ENCODE measurements at regions not wholly inside any gene's neighbourhood (a gene's known extent, or its start where the extent isn't known, plus 50 kb on each side); places are given as distances from the start of the nearest gene placed in this dataset.

DNA sequence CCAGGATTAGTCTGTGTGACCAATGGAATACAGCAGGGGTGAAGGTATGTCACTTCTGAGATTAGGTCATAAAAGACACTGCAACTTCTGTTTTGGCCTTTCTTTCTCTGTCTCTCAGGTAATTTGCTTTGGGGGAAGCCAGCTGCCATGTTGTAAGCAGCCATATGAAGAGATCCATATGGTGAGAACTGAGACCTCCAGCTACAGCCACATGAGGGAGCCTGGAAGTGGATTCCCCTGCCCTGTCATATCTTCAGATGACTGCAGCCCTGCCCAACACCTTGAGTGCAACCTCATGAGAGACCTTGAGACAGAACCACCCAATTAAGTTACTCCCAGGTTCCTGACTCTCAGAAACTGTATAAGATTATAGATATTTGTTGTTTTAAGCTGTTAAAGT, 70.1 kb upstream of the ESRRG start:
- H2BK15ac ChIP-seq (ENCODE audit: low read depth, low read length), result no peak overlapping the region
- H3K4me1 ChIP-seq (ENCODE audit: control insufficient read depth, insufficient read depth, low read length), result no peaks in the 10 kb centered on the region
- no peak overlapping the region for H4K8ac ChIP-seq (ENCODE audit: low read depth in 2 of 2, low read length in 2 of 2)
- H3K9ac ChIP-seq (ENCODE audit: low read depth, low read length), result no peak overlapping the region
- H4K5ac ChIP-seq (ENCODE audit: low read depth, low read length), result no peak overlapping the region
- no peaks in the 10 kb centered on the region for H3K79me1 ChIP-seq (ENCODE audit: low read depth in 1 of 2, low read length in 2 of 2)
- POLR2A ChIA-PET (ENCODE audit: unreplicated experiment), result no interaction called here
- no peak overlapping the region for H3K18ac ChIP-seq (ENCODE audit: low read depth, low read length)
- no peaks in the 10 kb centered on the region for H4K20me1 ChIP-seq (ENCODE audit: insufficient read depth, low read length)
- ATAC-seq (ENCODE audit: low read depth) (no peak), DNase-seq (no peak)
- H3K36me3 ChIP-seq (ENCODE audit: control insufficient read depth, insufficient read depth, low read length), result no peaks in the 10 kb centered on the region
- H3K56ac ChIP-seq (ENCODE audit: extremely low read depth, insufficient read depth, low read length), result no peak overlapping the region
- no peak overlapping the region for H3K4me3 ChIP-seq (ENCODE audit: insufficient read depth, low read depth, low read length)
- H2AK9ac ChIP-seq (replicated peaks; ENCODE audit: low read depth, low read length, poor library complexity), result no peak overlapping the region
- in situ Hi-C loops (cut with MboI; ENCODE audit: low sequenced_read_pairs) (no loop called here), dilution Hi-C loops (cut with HindIII; ENCODE audit: low sequenced_read_pairs, unreplicated experiment) (no loop called here), intact Hi-C loops (cut with micrococcal nuclease) (no loop called here)
- no peak overlapping the region for H3K23ac ChIP-seq (ENCODE audit: low read depth, low read length)
- H2AFZ ChIP-seq (replicated peaks; ENCODE audit: low read length, poor library complexity), result no peak overlapping the region
- CTCF ChIA-PET, result no interaction called here
- no peaks in the 10 kb centered on the region for H3K9me1 ChIP-seq (ENCODE audit: insufficient read depth, low read length)
- no peak overlapping the region for H2BK20ac ChIP-seq (ENCODE audit: low read depth, low read length)
- no peak overlapping the region for H3K14ac ChIP-seq (replicated peaks; ENCODE audit: low read depth, low read length)
- no peak overlapping the region for H2BK120ac ChIP-seq (ENCODE audit: low read depth, low read length)
- H3K27ac ChIP-seq (ENCODE audit: insufficient read depth, low read length), result no peak overlapping the region
- H2AK5ac ChIP-seq (ENCODE audit: low read depth, low read length), result no peak overlapping the region
- no peak overlapping the region for H2BK5ac ChIP-seq (ENCODE audit: low read depth, low read length, poor library complexity, severe bottlenecking)
- no peak overlapping the region for H3K4me2 ChIP-seq (ENCODE audit: low read depth, low read length)
- no peaks in the 10 kb centered on the region for H3K27me3 ChIP-seq (ENCODE audit: control insufficient read depth, insufficient read depth, low read length)
- H4K91ac ChIP-seq (ENCODE audit: insufficient read depth, low read depth, low read length), result no peak overlapping the region
- no TSS peak for BruUV-seq (replicated peaks)
- no peaks in the 10 kb centered on the region for H3K9me3 ChIP-seq (ENCODE audit: control insufficient read depth, insufficient read depth, low read length)
- TF ChIP-seq POLR2A (IDR thresholded peaks at IDR 0.05; ENCODE audit: low read depth, low read length), result no peak
- TF ChIP-seq CHD1 (IDR thresholded peaks at IDR 0.05; ENCODE audit: low read depth, low read length), result no peak
- TF ChIP-seq, protein P1, sequence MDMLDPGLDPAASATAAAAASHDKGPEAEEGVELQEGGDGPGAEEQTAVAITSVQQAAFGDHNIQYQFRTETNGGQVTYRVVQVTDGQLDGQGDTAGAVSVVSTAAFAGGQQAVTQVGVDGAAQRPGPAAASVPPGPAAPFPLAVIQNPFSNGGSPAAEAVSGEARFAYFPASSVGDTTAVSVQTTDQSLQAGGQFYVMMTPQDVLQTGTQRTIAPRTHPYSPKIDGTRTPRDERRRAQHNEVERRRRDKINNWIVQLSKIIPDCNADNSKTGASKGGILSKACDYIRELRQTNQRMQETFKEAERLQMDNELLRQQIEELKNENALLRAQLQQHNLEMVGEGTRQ (IDR thresholded peaks at IDR 0.05; ENCODE audit: low read depth, low read length), result no peak
- no peak for TF ChIP-seq RCOR1 (IDR thresholded peaks at IDR 0.05; ENCODE audit: insufficient replicate concordance, low read length)
- TF ChIP-seq FOS (IDR thresholded peaks at IDR 0.05; ENCODE audit: low read depth, low read length), result no peak
- TF ChIP-seq SMC3 (IDR thresholded peaks at IDR 0.05; ENCODE audit: low read depth, low read length), result no peak
- no peak for TF ChIP-seq MAFK (IDR thresholded peaks at IDR 0.05; ENCODE audit: low read depth, low read length)
- TF ChIP-seq CEBPB (IDR thresholded peaks at IDR 0.05; ENCODE audit: low read depth, low read length), result no peak
- TF ChIP-seq MAZ (IDR thresholded peaks at IDR 0.05; ENCODE audit: borderline replicate concordance, low read depth, low read length), result no peak
- TF ChIP-seq RFX5 (IDR thresholded peaks at IDR 0.05; ENCODE audit: low read depth, low read length), result no peak
- no peak for TF ChIP-seq BHLHE40 (IDR thresholded peaks at IDR 0.05; ENCODE audit: low read depth, low read length)
- no peak for TF ChIP-seq NFE2L2 (IDR thresholded peaks at IDR 0.05; ENCODE audit: low read depth, low read length)
- TF ChIP-seq, protein P2, sequence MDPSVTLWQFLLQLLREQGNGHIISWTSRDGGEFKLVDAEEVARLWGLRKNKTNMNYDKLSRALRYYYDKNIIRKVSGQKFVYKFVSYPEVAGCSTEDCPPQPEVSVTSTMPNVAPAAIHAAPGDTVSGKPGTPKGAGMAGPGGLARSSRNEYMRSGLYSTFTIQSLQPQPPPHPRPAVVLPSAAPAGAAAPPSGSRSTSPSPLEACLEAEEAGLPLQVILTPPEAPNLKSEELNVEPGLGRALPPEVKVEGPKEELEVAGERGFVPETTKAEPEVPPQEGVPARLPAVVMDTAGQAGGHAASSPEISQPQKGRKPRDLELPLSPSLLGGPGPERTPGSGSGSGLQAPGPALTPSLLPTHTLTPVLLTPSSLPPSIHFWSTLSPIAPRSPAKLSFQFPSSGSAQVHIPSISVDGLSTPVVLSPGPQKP (IDR thresholded peaks at IDR 0.05; ENCODE audit: borderline replicate concordance, low read depth, low read length), result no peak
- TF ChIP-seq RAD21 (IDR thresholded peaks at IDR 0.05; ENCODE audit: low read length), result no peak
- TF ChIP-seq, protein P3, sequence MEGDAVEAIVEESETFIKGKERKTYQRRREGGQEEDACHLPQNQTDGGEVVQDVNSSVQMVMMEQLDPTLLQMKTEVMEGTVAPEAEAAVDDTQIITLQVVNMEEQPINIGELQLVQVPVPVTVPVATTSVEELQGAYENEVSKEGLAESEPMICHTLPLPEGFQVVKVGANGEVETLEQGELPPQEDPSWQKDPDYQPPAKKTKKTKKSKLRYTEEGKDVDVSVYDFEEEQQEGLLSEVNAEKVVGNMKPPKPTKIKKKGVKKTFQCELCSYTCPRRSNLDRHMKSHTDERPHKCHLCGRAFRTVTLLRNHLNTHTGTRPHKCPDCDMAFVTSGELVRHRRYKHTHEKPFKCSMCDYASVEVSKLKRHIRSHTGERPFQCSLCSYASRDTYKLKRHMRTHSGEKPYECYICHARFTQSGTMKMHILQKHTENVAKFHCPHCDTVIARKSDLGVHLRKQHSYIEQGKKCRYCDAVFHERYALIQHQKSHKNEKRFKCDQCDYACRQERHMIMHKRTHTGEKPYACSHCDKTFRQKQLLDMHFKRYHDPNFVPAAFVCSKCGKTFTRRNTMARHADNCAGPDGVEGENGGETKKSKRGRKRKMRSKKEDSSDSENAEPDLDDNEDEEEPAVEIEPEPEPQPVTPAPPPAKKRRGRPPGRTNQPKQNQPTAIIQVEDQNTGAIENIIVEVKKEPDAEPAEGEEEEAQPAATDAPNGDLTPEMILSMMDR (conservative IDR thresholded peaks at IDR 0.05; ENCODE audit: low read depth, low read length), result no peak
- TF ChIP-seq MXI1 (IDR thresholded peaks at IDR 0.05; ENCODE audit: borderline replicate concordance, low read depth, low read length), result no peak
- H3K4ac ChIP-seq (ENCODE audit: low read depth, low read length), result no peak overlapping the region

Measured in IMR-90 (cell line).